ENCODE measurements at regions not wholly inside any gene's neighbourhood (a gene's known extent, or its start where the extent isn't known, plus 50 kb on each side); places are given as distances from the start of the nearest gene placed in this dataset.

DNA sequence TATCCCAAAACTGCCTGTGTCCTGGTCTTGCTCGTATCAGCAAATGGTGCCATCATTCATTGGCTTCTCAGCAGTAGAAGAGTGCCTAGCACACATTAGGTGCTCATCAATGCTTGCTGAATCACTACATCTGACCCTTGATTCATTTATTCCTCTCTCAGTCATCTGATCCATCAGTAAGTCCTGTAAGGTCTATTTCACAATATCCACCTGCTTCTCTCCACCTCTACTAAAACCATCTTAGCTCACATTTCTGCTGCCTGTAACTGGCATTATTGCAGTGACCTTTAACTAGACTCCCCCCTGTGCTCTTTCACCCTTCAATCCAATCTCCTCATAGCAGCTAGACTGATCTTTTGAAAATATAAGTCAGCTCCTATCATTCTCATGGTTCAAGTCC, 387.6 kb upstream of the SPRED2 start:
- no peak for DNase-seq

DNA sequence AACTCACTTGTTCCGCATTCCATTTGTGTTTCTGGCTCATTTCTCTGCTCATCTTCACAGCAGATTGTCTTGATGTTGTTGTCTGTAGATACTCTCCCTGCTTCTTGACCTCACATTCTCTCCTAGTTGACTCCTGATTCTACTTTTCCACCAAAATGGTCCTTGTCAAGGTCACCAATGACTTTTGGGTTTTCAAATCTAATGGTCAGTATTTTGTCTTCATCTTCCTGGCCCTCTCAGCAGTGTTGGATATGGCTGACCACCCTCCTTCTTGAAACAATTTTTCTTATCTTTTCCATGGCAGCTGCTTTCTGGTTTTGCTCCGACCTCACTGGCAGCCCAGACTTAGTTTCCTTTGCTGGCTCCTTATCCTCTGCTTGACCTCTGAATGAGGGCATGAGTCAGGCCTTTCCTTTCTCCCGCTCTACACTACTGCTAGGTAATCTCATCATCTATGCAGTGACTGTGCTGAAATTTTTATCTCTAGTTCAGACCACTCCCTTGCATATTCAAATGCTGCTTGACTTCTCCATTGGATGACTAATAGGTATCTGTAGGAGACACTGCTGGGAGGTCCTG, 386.6 kb upstream of the SPRED2 start:
- DNase-seq = no peak

DNA sequence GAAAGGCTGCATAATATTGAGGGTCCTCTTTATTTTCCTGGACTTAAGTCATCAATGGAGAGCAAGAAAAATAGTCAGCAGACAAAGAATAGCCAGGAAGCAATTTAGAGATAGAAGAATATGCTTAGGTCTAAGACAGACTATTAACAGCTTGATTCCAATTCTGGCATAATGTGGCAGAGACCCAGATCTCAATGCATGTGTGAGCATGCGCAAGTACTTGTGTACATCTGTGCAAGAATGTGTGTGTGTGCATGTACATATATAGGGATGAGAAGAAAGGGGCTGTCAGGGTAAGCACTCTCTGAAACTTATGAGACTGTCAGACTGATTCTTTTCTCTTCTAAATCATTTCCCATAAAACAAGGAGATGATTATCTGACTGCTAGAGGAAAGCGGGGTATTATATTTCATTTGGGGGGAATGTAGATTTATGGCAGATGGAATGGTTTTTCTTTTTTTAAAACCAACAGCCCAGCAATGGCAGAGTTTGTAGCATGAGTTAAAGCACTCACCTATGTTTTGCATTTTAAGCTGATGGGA, 381.3 kb upstream of the SPRED2 start:
- no peak for DNase-seq

DNA sequence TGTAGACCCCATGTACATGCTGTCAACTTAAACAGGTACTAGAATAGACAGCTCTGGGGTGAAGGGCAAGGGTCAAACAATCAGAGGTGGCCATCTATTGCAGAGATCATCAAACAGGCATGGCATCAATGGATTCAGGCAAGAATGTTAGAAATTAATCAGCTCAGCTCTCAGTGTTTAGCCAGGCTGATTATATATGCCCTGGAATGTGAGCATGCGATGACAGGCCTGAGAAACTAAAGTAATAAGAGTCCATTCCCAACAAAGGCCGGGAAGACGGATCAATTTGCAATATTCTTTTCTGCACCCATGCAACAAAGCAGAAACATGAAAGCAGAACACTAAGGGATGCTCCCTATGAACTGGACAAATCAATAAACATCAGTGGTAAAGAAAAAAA, 380.5 kb upstream of the SPRED2 start:
- no peak for DNase-seq

DNA sequence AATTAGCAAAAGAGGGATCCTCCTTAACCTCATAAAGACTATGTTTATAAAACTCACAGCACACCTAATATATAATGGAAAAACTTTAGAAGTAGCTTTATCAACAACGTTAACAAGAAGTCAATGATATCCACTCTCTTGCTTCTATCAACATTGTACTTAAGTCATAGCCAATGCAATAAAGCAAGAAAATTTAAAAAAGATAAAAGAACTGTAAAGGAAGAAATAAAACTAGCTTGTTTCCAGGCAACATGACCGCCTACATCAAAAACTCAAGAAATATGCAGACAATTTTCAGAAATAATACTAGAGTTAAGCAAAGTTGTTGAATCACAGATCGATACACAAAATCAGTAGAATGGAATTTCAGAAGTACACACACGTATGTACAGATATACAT, 375.5 kb upstream of the SPRED2 start:
- no peak for DNase-seq

DNA sequence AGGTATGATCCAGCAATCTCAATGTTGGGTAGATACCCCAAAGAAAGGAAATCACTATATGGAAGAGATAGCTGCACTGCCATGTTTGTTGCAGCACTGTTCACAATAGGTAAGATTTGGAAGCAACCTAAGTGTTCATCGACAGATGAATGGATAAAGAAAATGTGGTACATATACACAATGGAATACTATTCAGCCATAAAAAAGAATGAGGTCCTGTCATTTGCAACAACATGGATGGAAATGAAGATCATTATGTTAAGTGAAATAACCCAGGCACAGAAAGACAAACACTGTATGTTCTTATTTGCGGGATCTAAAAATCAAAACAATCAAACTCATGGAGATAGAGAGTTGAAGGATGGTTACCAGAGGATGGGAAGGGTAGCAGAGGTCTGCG, 372.4 kb upstream of the SPRED2 start:
- no peak for DNase-seq

DNA sequence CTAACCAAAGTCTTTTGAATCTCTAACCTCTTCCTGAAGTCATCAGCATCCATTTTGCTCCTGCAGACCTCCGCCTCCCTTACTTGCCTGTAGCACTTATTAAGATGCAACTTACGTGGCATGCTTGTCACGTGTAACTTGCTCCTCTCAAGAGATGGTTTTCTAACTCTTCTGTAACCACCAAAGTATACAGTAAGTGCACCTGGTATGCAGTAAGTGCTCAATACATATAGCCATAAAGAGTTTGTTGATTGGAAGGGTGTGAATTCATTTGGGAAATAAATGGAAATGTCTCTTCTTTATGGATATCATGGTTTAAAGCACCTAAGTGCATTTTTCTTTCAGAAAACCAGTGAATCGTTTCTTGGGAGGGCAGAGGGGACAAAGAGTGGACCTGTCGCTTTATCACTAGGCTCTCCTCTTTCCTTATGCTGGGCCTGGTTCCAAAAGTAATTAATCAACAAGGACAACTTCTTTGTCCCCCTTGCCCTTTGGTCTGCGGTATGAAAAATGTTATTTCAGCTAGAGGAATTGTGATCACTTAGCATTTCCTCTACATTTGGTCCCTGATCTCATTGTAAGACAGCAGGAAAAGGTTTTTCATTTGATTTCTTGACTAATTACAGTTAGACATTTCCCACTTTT, 370.0 kb upstream of the SPRED2 start:
- no peak for DNase-seq

DNA sequence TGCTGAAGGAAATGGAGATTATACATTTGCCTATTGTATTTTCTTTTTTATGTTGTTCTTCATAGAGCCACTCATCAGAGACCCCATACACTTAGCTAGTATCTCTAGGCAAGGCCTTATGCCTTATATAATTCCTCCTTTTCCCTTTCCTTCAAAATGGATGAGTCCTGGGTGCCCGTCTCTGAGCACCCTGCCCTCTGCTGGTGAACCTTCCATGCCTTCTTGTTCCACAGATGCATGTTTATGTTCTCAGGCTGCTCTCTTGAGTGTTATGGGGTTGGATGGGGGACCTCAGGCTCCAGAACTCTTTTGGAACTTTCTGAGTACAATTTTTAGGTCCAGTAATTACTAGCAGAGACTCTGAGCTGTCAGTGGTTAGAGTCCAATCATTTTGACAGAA, 368.6 kb upstream of the SPRED2 start:
- peak; percentile 12 for DNase-seq

DNA sequence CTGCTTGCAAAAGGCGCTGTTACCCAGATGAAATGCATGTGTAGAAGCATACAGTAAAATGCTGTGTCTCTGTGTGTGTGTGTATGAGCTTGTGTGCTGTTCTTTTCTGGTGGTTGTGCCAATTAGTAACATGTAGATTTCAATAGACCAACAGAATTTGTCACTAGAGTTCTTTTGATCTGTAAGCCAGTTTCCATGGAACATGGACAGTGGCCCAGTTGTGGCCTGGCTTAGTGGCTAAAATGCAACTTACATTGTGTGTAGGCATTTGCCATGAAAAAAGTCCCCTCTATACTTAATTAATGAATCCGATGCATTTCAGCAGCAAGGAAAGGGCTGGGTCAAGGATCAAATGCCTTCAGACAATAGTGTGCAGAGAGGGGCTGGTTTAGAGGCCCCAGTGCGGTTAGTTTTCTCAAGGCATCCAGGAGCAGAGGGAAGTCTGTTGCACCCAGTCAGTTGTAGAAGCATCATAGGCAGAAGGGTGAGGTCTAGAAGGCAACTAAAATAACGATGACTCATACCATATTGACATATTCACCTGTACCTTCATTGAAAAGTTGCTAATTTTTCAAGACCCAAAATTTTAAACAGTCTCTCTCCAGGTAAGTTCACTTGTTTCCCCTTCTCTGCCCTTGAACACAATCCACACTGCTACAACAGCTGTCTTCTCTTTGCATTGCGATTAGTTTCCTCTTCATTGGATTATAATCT, 366.9 kb upstream of the SPRED2 start:
- no peak for DNase-seq

DNA sequence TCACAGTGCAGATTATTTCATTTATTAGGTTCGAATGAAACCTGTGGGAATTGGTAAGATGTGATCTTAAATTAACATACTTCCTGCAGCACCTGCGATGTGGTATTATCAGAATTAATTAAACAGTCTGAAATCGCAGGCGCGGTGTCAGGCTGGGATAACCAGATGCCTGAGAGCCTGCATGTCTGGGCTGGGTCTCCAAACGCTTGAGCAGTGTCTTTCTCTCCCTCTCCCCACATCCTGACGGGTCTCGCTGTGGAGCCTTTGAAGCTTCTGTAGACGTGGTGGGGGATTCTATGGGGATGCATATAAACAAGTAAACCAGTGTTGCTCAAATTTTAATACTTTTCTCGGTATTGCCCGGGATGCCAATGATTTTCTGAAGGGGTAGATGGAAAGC, 366.2 kb upstream of the SPRED2 start:
- DNase-seq = no peak

DNA sequence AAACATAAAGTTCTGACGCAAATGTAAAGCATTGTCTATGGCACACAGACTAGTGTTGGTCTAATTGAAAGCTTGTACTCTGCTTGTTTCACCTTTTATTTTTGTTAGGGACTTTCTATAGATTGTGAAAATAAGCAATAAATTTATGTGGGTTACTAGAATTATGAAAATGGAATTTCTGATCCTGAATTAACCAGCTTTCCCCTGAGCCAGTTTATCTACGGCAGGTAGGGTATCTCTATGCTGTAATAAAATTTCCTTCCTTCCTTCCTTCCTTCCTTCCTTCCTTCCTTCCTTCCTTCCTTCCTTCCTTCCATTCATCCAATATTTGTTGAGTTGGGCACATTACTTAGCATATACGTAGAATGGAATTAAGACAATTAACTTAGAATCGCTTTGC, 362.6 kb upstream of the SPRED2 start:
- no peak for DNase-seq

DNA sequence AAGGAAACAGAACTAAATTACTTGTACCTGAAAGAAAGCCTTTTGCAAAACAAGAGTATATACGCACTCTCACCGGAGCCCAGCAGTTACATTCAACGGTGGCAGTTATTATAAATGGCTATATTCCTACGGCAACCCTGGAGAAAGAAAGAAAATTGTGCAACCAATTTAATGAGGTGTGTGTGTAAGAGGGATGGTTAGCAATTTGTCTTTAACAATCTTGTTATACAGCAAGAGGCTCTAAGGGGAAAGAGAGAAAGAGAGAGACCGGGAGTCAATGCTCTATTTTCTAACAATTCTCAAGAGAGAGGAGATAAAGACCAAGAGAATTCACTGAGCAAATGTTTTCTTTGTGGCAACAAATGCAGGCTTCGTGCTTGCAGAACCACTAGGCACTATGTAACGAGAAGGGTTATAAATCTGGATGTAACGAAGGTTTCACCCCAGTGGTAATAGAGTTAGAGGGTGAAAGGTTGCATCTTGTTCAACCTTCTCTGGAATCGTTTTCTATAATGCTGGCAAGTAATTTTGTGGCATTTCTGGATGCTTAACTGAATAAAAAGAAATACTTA, 359.1 kb upstream of the SPRED2 start:
- no peak for DNase-seq

DNA sequence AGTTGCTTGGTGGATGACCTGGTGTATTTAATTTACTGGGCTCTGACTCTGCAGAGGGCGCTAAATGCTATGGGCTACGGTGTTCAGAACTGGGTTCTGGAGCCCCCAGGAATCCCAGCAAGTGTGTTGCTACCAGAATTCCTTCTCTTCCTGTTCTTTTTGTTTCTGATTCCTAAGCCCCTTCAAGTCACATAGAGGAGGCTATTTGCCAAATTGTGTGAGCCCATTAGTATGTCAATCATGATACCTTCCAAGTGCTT, 358.2 kb upstream of the SPRED2 start:
- no peak for DNase-seq

DNA sequence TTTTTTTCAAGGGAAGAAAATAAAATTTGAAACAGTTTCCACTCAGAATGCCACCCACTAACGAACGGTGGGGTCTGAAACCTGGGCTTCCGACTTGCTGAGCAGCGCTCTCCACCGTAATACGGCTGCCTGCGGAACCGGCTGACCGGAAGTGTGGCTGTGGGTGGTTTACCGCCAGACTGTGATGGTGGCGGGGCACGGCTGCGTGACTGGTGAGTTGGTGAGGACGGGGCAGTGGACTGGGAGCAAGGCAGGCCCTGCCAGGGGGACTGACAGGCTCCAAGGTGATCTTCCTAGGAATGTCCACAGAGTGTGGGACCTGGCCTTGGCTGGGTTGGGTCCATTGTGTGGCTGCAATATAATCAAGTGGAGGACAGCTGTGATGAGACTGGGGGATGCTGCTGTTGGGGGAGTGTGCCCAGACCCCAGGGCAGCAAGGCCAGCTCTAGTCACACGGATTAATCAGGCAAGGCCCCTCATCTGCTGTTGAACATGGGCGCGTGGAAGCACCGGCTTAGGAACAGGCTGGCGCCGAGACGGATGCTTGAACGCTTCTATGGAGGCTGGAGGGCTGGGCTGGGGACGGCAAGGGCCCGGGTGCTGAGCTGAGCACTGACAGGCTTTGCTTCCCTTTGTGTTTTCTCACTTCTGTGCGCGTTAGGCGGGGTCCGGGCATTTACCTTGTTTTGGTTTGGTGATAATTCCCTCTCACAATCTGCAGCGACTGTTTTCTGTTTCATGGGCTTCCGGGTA, 357.7 kb upstream of the SPRED2 start:
- no peak for DNase-seq

DNA sequence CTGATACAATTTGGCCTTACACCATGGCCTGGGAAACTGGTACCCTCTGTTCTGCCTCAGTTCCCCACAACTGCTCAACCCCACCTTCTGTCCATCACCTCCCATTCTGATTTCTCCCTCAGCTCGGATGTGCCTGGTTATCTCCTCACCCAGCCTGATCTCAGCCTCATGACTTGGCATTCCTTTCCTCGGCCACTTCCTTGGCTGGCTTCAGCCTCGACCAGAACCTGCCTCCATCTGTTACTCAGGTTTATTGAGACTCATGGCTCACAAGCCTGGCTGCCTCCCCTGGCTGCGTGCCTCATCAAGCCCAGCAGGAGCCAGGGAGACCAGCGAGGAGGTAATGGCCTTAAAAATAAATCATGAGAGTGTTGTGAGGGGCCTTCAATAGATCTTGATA, 356.2 kb upstream of the SPRED2 start:
- no peak for DNase-seq

DNA sequence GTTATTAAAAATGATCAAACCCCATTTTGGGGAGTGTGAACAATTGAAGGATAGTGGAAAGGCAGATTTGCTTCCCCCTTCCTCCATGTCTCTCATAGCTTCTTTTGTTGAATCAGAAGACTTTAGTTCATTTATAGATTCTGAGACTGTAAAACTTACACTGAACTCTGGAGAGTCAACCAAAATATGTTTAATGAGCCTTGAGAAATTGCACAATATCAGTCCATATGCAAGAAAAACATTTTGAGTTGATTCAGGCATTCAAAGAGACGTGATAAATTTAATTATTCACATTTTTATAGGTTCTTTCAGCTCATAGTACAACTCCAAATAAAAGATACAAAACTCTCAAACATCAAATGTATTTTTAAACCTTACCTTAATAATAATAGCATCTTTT, 354.4 kb upstream of the SPRED2 start:
- DNase-seq = no peak

DNA sequence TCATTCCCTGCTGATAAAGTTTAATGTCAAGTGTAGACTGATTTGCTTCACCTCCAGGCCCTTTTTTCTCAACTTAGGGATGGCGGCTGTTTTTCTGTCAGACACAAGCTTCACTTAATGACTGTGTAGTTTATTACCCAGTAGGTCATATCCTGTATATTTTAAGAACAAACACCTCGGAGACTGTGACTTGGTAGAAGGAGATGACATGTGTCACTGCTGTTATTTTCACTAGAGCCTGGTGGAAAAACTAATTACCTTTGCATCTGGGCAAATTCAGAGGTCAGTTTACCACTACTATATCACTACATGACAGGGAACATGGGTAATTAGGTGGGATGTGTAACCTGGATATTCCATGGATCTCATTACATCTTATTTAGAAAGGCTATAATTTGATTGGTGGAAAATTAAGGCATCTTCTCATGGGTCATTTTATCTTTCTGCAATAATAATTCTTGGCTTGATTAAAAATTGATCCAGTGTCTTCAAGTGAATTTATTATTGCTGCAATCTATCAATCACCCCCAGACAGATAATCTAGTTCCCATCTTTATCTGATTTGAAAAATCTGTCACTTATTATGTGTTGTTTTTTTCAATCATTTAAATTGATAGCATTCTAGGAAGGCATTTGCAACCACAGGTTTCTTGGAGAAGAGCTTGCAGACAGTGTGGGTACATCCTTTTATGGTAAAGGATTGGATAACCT, 353.8 kb upstream of the SPRED2 start:
- no peak for DNase-seq

DNA sequence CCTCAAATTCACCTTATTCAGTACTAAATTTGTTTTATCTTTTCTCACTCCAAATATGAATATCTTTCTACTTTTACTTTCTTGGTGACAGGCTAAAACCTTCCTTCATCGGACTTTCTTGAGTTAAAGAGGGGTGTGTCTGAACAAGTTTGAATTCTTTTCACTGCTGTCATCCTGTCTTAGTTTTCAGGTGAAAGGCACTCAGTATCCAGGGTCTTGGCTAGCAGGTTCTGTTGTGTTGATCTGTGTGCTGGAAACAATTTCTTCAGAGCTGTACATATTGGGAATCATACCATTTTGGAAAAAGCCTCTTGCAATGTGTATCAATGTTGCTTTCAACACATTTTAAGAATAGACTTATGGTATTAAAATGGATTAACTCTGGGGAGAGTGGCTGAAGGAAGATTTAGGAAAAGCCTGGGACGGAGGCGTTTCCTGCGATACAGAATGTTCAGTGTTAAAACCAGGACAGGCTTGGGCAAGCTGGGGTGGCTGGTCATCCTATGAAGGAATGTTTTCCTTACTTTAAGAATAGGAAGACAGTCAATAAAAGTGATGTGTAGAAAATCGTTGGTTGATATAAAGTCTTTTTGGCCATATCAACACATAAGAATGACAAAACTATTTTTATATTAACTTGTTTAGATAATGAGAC, 350.7 kb upstream of the SPRED2 start:
- DNase-seq = no peak

DNA sequence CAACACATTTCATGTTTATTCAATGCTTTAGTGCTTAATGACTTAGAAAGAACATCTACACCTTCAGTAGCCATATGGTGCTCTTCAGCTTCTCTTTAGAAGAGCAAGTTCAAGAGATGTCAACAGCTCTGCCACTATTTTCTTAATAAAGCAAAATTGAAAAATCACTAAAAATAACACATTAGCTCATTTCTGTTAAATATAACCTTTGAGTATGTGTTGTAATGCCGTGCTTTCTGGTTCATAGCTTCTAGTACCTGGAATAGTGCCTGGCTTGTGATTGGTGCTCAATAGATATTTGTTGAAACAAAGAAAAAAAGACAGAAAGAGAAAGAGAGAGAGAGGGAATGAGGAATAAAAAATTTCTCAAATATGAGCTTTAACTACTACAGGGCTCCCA, 349.8 kb upstream of the SPRED2 start:
- DNase-seq = no peak

DNA sequence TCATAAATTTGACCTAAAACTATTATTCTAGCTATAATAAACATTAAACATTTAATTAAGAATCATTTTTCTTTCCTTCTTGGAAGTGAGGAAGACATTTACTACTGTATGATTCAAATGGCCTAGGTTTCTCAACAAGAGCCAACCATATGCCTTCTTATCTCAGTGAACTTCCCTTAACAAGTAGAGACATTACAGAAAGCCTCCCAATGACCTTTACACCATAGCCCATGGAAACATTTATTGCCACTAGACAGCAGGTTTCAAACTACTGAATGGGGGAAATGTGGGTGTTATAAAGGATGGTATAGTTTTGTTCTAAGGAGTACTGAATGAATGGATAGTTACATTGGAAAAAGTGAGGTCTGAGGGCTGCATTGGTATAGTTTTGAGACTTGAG, 349.4 kb upstream of the SPRED2 start:
- DNase-seq = no peak

DNA sequence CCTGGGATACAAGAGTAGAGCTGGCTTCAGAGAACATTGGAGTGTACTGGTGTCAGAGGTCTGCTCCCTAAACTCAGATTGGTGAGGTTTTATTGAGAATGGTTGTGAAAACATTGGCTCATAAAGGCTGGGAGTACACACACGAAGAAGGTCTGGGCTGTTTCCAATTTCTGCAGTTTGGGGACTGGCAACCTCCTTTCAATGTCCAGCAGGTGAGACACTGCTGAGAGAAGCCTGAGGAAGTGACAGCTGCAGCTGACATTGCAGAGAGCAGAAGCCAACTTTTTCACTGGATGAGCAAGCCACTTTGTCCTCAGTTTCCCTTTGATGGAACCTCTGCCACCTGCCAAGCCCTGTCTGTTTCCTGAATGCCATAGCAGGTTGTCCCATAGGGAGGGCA, 346.6 kb upstream of the SPRED2 start:
- no peak for DNase-seq

DNA sequence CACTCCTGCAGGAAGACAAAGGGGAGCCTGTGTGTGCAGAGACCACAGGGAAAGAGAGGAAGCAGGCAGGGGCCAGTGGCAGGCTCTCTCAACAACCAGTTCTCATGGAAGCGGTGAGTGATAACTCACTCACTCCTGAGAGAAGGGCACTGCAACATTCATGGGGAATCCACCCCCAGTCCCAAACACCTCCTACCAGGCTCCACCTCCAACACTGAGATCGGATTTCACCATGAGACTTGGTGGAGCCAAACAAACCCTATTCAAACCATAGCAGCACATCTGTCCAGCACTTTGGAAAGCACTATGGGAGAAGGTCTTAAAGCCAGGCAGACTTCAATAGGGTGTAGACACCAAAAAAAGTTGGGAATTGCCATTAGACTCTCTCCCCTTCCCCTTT, 345.7 kb upstream of the SPRED2 start:
- DNase-seq = no peak

All from suppressor macrophage treated with lipopolysaccharide for 4 hours (primary cell).